HCT116 (cell line): ENCODE measurements at regions not wholly inside any gene's neighbourhood (a gene's known extent, or its start where the extent isn't known, plus 50 kb on each side); places are given as distances from the start of the nearest gene placed in this dataset.

ENCODE experiments used
- ATAC-seq: fragments of 200-7000 bp; cut with Tn5 transposase; 2 replicates; pipeline ENCODE4 v1.9.1; 2020; ENCODE audit warnings: mild to moderate bottlenecking, moderate library complexity
- BruUV-seq: library from RNA; stranded (reverse); fragments of 400-500 nt; replicated peaks from 2 replicates; lab custom pipeline; 2021; lab: Mats Ljungman, UMichigan
- CTCF ChIA-PET: fragments of 300-600 bp; sonication (Branson Sonifier 250); formaldehyde crosslinking; loops from one replicate; lab custom pipeline; 2021; ENCODE audit warnings: antibody characterized with exemption; lab: Charles Lee
- POLR2A ChIA-PET: fragments of 300-600, 350-600 bp; sonication (Branson Sonifier 250); formaldehyde crosslinking; loops from one replicate; lab custom pipeline; 2021; ENCODE audit warnings: antibody characterized with exemption; lab: Charles Lee
- RAD21 ChIA-PET, 2 experiments: fragments of 300-600 bp; sonication (Branson Sonifier 250); formaldehyde crosslinking; loops; one replicate each; lab custom pipeline; 2023; ENCODE audit warnings: low total read pairs in 2 of 2; ENCODE audit not compliant: uncharacterized antibody in 2 of 2, unreplicated experiment in 2 of 2, low non-redundant PET in 1 of 2; lab: Charles Lee
- DNase-seq: peaks from one replicate; pipeline ENCODE4 v3.0.0-alpha.2; 2010; ENCODE audit warnings: low read depth, low spot score
- H2AFZ ChIP-seq: fragments of 200-600 bp; shearing (Covaris generic), sonication (generic); 2 replicates; pipeline ENCODE4 v1.6.1; 2017; ENCODE audit warnings: low read depth, mixed run types, mixed read lengths, antibody characterized with exemption, low read length; ENCODE audit not compliant: poor library complexity, severe bottlenecking
- H3K27ac ChIP-seq: 2 replicates; pipeline ENCODE4 v1.5.1; 2012; ENCODE audit warnings: low read depth, low read length
- H3K27me3 ChIP-seq: fragments of 200-600 bp; sonication (generic); 2 replicates; pipeline ENCODE4 v1.6.1; 2016; ENCODE audit warnings: mixed run types, low read length, mixed read lengths; ENCODE audit not compliant: insufficient read depth
- H3K36me3 ChIP-seq, 2 experiments: fragments of 200-500 bp in 1 of 2; fragments of 200-600 bp in 1 of 2; sonication (Bioruptor generic) in 1 of 2; sonication (generic) in 1 of 2; 2 replicates each; pipeline versions ENCODE4 v1.5.1 to v1.6.1; 2014 to 2016; ENCODE audit warnings: low read length in 2 of 2, inconsistent platforms in 1 of 2, mixed read lengths in 1 of 2, mixed run types in 1 of 2; ENCODE audit not compliant: insufficient read depth in 2 of 2, control insufficient read depth in 1 of 2
- H3K4me1 ChIP-seq, 2 experiments: fragments of 200-600 bp in 1 of 2; sonication (generic) in 1 of 2; 2 replicates each; pipeline versions ENCODE4 v1.5.1 to v1.6.1; 2012 to 2017; ENCODE audit warnings: low read length in 2 of 2, inconsistent platforms in 1 of 2, mild to moderate bottlenecking in 1 of 2, mixed read lengths in 1 of 2, mixed run types in 1 of 2, moderate library complexity in 1 of 2; ENCODE audit not compliant: insufficient read depth in 2 of 2, control insufficient read depth in 1 of 2
- H3K4me2 ChIP-seq: fragments of 200-600 bp; sonication (generic); 2 replicates; pipeline ENCODE4 v1.6.1; 2017; ENCODE audit warnings: mixed run types, low read length, mixed read lengths
- H3K4me3 ChIP-seq, 2 experiments: fragments of 200-600 bp in 1 of 2; sonication (generic) in 1 of 2; replicated peaks in 1 of 2; 2 replicates each; pipeline ENCODE4 v1.5.1; 2011 to 2016; ENCODE audit warnings: low read length in 2 of 2, control low read depth in 1 of 2, low read depth in 1 of 2, mild to moderate bottlenecking in 1 of 2, mixed read lengths in 1 of 2, mixed run types in 1 of 2
- H3K79me2 ChIP-seq: fragments of 200-600 bp; sonication (generic); 2 replicates; pipeline ENCODE4 v1.6.1; 2017; ENCODE audit warnings: mild to moderate bottlenecking, mixed run types, low read length, moderate library complexity, mixed read lengths; ENCODE audit not compliant: insufficient read depth
- H3K9ac ChIP-seq: fragments of 200-600 bp; sonication (generic); 2 replicates; pipeline ENCODE4 v1.6.1; 2016; ENCODE audit warnings: low read length, mixed read lengths
- H3K9me2 ChIP-seq: fragments of 200-600 bp; sonication (generic), shearing (Covaris generic); 2 replicates; pipeline ENCODE4 v1.6.1; 2017; ENCODE audit warnings: mixed run types, mild to moderate bottlenecking, moderate library complexity; ENCODE audit not compliant: insufficient read depth
- H3K9me3 ChIP-seq, 2 experiments: fragments of 200-500 bp in 1 of 2; fragments of 200-600 bp in 1 of 2; sonication (Bioruptor generic) in 1 of 2; sonication (generic) in 1 of 2; 2 replicates each; pipeline ENCODE4 v1.6.1; 2014 to 2017; ENCODE audit warnings: low read length in 2 of 2, mixed read lengths in 2 of 2, inconsistent platforms in 1 of 2, low read depth in 1 of 2, mild to moderate bottlenecking in 1 of 2, mixed run types in 1 of 2, moderate library complexity in 1 of 2; ENCODE audit not compliant: control insufficient read depth in 1 of 2, insufficient read depth in 1 of 2
- H4K20me1 ChIP-seq: fragments of 200-600 bp; sonication (generic), shearing (Covaris generic); 2 replicates; pipeline ENCODE4 v1.6.1; 2017; ENCODE audit warnings: mixed run types, mild to moderate bottlenecking, moderate library complexity; ENCODE audit not compliant: insufficient read depth
- CBX3 ChIP-seq: IDR thresholded peaks from 2 replicates; pipeline ENCODE4 v1.6.1; 2012; ENCODE audit warnings: low read depth
- CEBPB ChIP-seq: IDR thresholded peaks from 2 replicates; pipeline ENCODE4 v1.6.1; 2012; ENCODE audit warnings: low read depth
- EZH2 ChIP-seq: fragments of 200-600 bp; sonication (generic); IDR thresholded peaks from 2 replicates; pipeline ENCODE4 v1.6.1; 2017; ENCODE audit warnings: antibody characterized with exemption, mixed run types
- EZH2phosphoT487 ChIP-seq: fragments of 200-600 bp; IDR thresholded peaks from 2 replicates; pipeline ENCODE4 v1.6.1; 2018; ENCODE audit warnings: antibody characterized with exemption, borderline replicate concordance
- FOSL1 ChIP-seq: IDR thresholded peaks from 2 replicates; pipeline ENCODE4 v1.6.1; 2012; ENCODE audit warnings: low read depth
- JUND ChIP-seq: IDR thresholded peaks from 2 replicates; pipeline ENCODE4 v1.6.1; 2012
- REST ChIP-seq: IDR thresholded peaks from 2 replicates; pipeline ENCODE4 v1.6.1; 2012; ENCODE audit warnings: low read depth
- SIN3A ChIP-seq: IDR thresholded peaks from 2 replicates; pipeline ENCODE4 v1.6.1; 2012; ENCODE audit warnings: low read depth
- SP1 ChIP-seq: IDR thresholded peaks from 2 replicates; pipeline ENCODE4 v1.6.1; 2012; ENCODE audit warnings: low read depth
- SRF ChIP-seq: IDR thresholded peaks from 2 replicates; pipeline ENCODE4 v1.6.1; 2012; ENCODE audit warnings: low read depth
- TCF7L2 ChIP-seq: IDR thresholded peaks from 2 replicates; pipeline ENCODE4 v1.7.0; 2011; ENCODE audit warnings: borderline replicate concordance, inconsistent platforms; ENCODE audit not compliant: insufficient read depth, insufficient read length; ENCODE audit errors: extremely low read depth
- YY1 ChIP-seq: IDR thresholded peaks from 2 replicates; pipeline ENCODE4 v1.6.1; 2011; ENCODE audit warnings: low read length, low read depth, moderate library complexity, mild to moderate bottlenecking; ENCODE audit not compliant: insufficient replicate concordance; ENCODE audit errors: extremely low read depth
- intact Hi-C: fragments of 100-400 bp; cut with micrococcal nuclease; formaldehyde crosslinking; loops from 2 replicates; pipeline ENCODE4 v1.10.0; 2022

- DNase-seq, result no peak
- no peak overlapping the region for H3K9ac ChIP-seq
- ChIA-PET POLR2A (no interaction called here), CTCF (interaction anchor here (1.2 kb wide), 1 partner anchor 12 kb away, joined by 3 read pairs; no protein-coding TSS in a partner anchor), RAD21 (no interaction called here)
- no peak overlapping the region for H3K4me2 ChIP-seq
- H3K9me2 ChIP-seq, result no peaks in the 10 kb centered on the region
- H3K4me3 ChIP-seq, result no peak overlapping the region
- no peaks in the 10 kb centered on the region for H3K79me2 ChIP-seq
- TF ChIP-seq EZH2 (no peak), EZH2phosphoT487 (no peak), REST (no peak), YY1 (no peak), FOSL1 (no peak), TCF7L2 (no peak), CBX3 (no peak), JUND (no peak), SIN3A (no peak), CEBPB (no peak), SP1 (no peak), SRF (no peak)
- intact Hi-C loops, result no loop called here
- no peaks in the 10 kb centered on the region for H4K20me1 ChIP-seq
- no peaks in the 10 kb centered on the region for H3K27me3 ChIP-seq
- H3K9me3 ChIP-seq, result no peaks in the 10 kb centered on the region
- H3K36me3 ChIP-seq, result no peaks in the 10 kb centered on the region
- no peak overlapping the region for H3K27ac ChIP-seq
- BruUV-seq, result no TSS peak
- H2AFZ ChIP-seq, result no peak overlapping the region
- H3K4me1 ChIP-seq, result no peaks in the 10 kb centered on the region
- ATAC-seq, result no peak
Measured at GRCh38 chr10:61296161-61296560, 157.0 kb downstream of the TMEM26 start.
